ENCODE measurements at regions not wholly inside any gene's neighbourhood (a gene's known extent, or its start where the extent isn't known, plus 50 kb on each side); places are given as distances from the start of the nearest gene placed in this dataset.

GRCh38 chr18:10121028-10121427 lies 207.2 kb downstream of the VAPA start:
- TF ChIP-seq POLR2AphosphoS5 (IDR thresholded peaks at IDR 0.05; ENCODE audit: borderline replicate concordance, low read depth, low read length): no peak
- no peak for TF ChIP-seq EZH2 (IDR thresholded peaks at IDR 0.05)
